GM18505 (cell line): ENCODE measurements at regions not wholly inside any gene's neighbourhood (a gene's known extent, or its start where the extent isn't known, plus 50 kb on each side); places are given as distances from the start of the nearest gene placed in this dataset.

Experiments used
- ATAC-seq: cut with Tn5 transposase; IDR thresholded peaks from one replicate; pipeline ENCODE4 v1.9.1; 2021; ENCODE audit not compliant: unreplicated experiment
- POLR2A ChIP-seq: IDR thresholded peaks from 4 replicates; pipeline ENCODE4 v1.6.1; 2011; ENCODE audit warnings: borderline replicate concordance; ENCODE audit not compliant: insufficient read depth, insufficient read length; ENCODE audit errors: extremely low read depth

GRCh38 chr20:52841003-52841402, 131.2 kb upstream of the TSHZ2 start:
- TF ChIP-seq POLR2A = no peak
- ATAC-seq = no peak

DNA sequence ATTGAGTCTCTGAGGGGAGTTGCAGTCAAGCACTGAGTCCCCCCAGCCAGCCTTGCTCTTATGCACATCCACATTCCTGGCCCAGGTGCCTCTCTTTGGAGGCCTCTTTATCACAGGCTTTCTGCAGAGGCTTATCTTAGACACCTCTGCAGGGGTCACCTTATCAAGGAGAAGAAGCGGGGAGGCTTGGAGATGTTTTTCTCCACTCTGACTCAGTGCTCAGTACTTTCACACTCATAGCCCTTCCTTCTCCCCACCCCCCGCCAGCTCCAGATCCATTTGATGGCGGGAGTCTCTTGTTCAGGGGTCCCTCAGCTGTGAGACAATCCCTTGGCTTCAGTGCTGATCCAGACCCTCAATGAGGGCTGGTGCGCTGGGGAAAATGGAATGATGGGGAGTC, 132.1 kb upstream of the TSHZ2 start:
- ATAC-seq = no peak
- TF ChIP-seq POLR2A = no peak

- no peak for TF ChIP-seq POLR2A
- no peak for ATAC-seq
These were observed 133.5 kb upstream of the TSHZ2 start for GRCh38 chr20:52838510-52839241.

DNA sequence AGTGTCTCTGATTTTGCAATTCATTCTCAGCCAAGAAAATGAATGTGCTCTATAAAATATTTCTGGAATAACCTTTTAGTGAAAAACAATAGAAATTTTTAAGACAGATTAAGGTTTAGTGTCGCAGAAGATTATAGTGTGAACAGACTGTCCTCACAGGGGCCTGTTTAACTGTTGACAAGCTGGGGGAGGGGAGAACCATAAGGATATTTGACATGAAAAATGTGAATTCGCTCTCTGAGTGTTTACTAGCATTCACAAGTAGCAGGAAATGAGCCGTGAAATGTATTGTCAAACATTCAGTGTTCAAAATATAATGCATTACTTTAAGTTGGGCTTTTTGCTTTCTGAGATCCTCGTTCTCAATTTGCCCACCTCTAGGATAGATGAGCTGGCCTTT, 134.8 kb upstream of the TSHZ2 start:
- TF ChIP-seq POLR2A = no peak
- no peak for ATAC-seq

GRCh38 chr20:52833901-52834300, 138.3 kb upstream of the TSHZ2 start:
- no peak for ATAC-seq
- no peak for TF ChIP-seq POLR2A

DNA sequence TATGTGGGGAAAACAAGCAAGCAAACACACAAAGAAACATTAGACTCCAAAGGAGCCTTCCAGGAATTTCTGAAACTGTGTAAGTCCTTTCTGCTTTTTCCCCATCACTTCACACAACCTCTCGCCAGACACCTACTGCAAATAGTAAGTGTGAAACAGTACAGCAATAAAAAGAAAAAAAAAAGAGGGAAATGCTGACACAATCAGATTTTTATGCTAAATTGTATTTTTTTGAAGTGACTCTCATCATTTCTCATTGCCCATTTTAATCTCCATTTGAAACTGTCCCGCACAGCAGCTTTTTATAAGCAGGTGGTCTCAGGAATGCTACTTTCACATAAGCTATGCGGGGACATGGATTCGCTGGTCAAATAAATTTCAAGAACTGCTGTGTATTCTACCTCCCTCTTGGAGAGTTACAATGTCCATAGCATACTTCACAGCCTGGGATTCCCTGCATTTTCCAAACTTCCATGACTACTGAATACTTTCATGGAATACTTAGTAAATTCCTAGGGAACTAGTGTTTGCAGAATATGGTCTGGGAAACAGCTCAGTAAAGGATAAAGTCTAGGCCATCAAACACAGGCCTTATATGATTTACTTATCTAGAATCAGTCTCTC, 139.9 kb upstream of the TSHZ2 start:
- no peak for TF ChIP-seq POLR2A
- no peak for ATAC-seq

GRCh38 chr20:52830598-52830997, 141.6 kb upstream of the TSHZ2 start:
- no peak for TF ChIP-seq POLR2A
- no peak for ATAC-seq

DNA sequence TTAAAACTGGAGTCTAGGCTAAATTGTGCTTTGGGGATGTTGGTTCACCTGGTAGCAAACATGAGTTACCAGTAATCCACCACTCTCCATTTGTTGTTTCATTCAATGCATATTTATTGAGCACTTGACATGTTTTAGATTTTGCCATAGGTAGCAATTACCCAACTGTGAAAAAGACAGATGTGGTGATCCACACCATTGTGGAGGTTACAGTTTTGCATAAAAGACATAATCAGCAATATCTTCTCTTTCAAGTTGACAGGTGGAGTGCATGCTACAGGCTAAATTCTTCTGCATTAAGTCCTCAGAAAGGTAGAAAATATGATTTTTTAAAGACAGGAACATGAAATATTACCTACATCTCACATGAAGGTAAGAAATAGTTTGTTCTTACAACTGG, 143.0 kb upstream of the TSHZ2 start:
- TF ChIP-seq POLR2A = no peak

GRCh38 chr20:52828199-52828598, 144.0 kb upstream of the TSHZ2 start:
- TF ChIP-seq POLR2A = no peak
- ATAC-seq = no peak

More for the DNA sequence above, 143.0 kb upstream of the TSHZ2 start:
- no peak for ATAC-seq

GRCh38 chr20:52826722-52827121, 145.4 kb upstream of the TSHZ2 start:
- no peak for TF ChIP-seq POLR2A
- ATAC-seq = no peak

DNA sequence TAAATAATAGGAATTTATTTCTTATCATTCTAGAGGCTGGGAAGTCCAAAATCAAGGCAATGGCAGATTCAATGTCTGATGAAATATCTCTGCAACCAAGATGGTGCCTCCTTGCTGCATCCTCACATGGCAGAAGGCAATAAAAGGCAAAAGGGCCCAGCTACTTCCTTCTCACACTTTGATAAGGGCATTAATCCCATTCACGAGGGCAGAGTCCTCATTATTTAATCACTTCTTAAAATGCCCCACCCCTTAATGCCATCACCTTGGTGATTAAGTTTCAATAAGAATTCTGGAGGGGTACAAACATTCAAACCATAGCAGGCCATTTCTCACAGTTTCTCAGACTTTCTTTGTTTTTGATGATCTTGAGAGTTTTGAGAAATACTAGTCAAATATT, 145.8 kb upstream of the TSHZ2 start:
- no peak for ATAC-seq
- TF ChIP-seq POLR2A = no peak

- TF ChIP-seq POLR2A = no peak
- no peak for ATAC-seq
These were observed 147.5 kb upstream of the TSHZ2 start for GRCh38 chr20:52824494-52825216.

GRCh38 chr20:52823303-52823702, 148.9 kb upstream of the TSHZ2 start:
- ATAC-seq = no peak
- no peak for TF ChIP-seq POLR2A
